T-cell (primary cell): ENCODE measurements at regions not wholly inside any gene's neighbourhood (a gene's known extent, or its start where the extent isn't known, plus 50 kb on each side); places are given as distances from the start of the nearest gene placed in this dataset.

ENCODE experiments used
- ATAC-seq, 4 experiments: fragments of 200-7000 bp in 3 of 4; fragments of 150-1000 bp in 1 of 4; cut with Tn5 transposase; replicated peaks in 1 of 4; 1 replicate in 3 of 4; 2 replicates in 1 of 4; pipeline ENCODE4 v1.10.0; 2021; ENCODE audit warnings: moderate library complexity in 3 of 4, mild to moderate bottlenecking in 2 of 4, moderate number of reproducible peaks in 1 of 4
- CTCF ChIA-PET, 2 donors: fragments of 300-600 bp; sonication (Branson Sonifier 250); formaldehyde crosslinking; loops; one replicate each; lab custom pipeline; 2022; ENCODE audit warnings: antibody characterized with exemption in 2 of 2; lab: Charles Lee
- POLR2A ChIA-PET, 2 donors: fragments of 300-600 bp; sonication (Branson Sonifier 250); formaldehyde crosslinking; loops; one replicate each; lab custom pipeline; 2022; ENCODE audit warnings: antibody characterized with exemption in 2 of 2; lab: Charles Lee
- DNase-seq, 35 experiments: peaks; one replicate each; pipeline versions ENCODE4 v3.0.0 to v3.0.0-alpha.2; 2013 to 2023
- H3K27ac ChIP-seq: one replicate; pipeline ENCODE4 v1.5.1; 2013; ENCODE audit warnings: low read length
- H3K27me3 ChIP-seq, 2 experiments: replicated peaks in 1 of 2; 1 replicate in 1 of 2; 2 replicates in 1 of 2; pipeline versions ENCODE4 v1.6.1 to v1.7.0; 2013; ENCODE audit warnings: low read length in 1 of 2, mixed read lengths in 1 of 2; ENCODE audit not compliant: control insufficient read depth in 2 of 2, insufficient read depth in 2 of 2; ENCODE audit errors: extremely low read depth in 1 of 2
- H3K36me3 ChIP-seq, 2 donors: 1 replicate in 1 of 2; 2 replicates in 1 of 2; pipeline versions ENCODE4 v1.6.1 to v1.7.0; 2013; ENCODE audit warnings: low read length in 1 of 2; ENCODE audit not compliant: control insufficient read depth in 2 of 2, insufficient read depth in 1 of 2; ENCODE audit errors: extremely low read depth in 1 of 2
- H3K4me1 ChIP-seq, 2 experiments: 1 replicate in 1 of 2; 2 replicates in 1 of 2; pipeline versions ENCODE4 v1.6.1 to v1.7.0; 2013; ENCODE audit warnings: low read length in 2 of 2, mixed read lengths in 1 of 2; ENCODE audit not compliant: insufficient read depth in 2 of 2, control insufficient read depth in 1 of 2; ENCODE audit errors: extremely low read depth in 1 of 2
- H3K4me3 ChIP-seq, 2 donors: 1 replicate in 1 of 2; 2 replicates in 1 of 2; pipeline versions ENCODE4 v1.5.1 to v1.7.0; 2013; ENCODE audit warnings: mild to moderate bottlenecking in 2 of 2, low read length in 1 of 2, moderate library complexity in 1 of 2; ENCODE audit not compliant: control insufficient read depth in 1 of 2; ENCODE audit errors: extremely low read depth in 1 of 2
- H3K9me3 ChIP-seq: 2 replicates; pipeline ENCODE4 v1.7.0; 2013
- H3K27ac Mint-ChIP-seq, 2 donors: one replicate each; pipeline ENCODE4 v1.8.0; 2020 to 2021; ENCODE audit warnings: mild to moderate bottlenecking in 2 of 2, mixed read lengths in 2 of 2
- H3K27me3 Mint-ChIP-seq, 2 donors: one replicate each; pipeline ENCODE4 v1.8.0; 2021 to 2022; ENCODE audit warnings: mixed read lengths in 2 of 2
- H3K36me3 Mint-ChIP-seq: one replicate; pipeline ENCODE4 v1.8.0; 2021; ENCODE audit warnings: mixed read lengths
- H3K4me1 Mint-ChIP-seq, 3 donors: one replicate each; pipeline ENCODE4 v1.8.0; 2020 to 2022; ENCODE audit warnings: mixed read lengths in 3 of 3, mild to moderate bottlenecking in 1 of 3
- H3K4me3 Mint-ChIP-seq, 3 donors: one replicate each; pipeline ENCODE4 v1.8.0; 2020 to 2022; ENCODE audit warnings: mild to moderate bottlenecking in 3 of 3, mixed read lengths in 3 of 3, moderate library complexity in 3 of 3
- H3K9me3 Mint-ChIP-seq, 3 donors: one replicate each; pipeline ENCODE4 v1.8.0; 2020 to 2022; ENCODE audit warnings: mixed read lengths in 3 of 3
- WGBS: methylation state at CpG from one replicate; pipeline ENCODE4 v1.1.5; 2013; ENCODE audit warnings: missing lambda C conversion rate; ENCODE audit not compliant: insufficient coverage; 5-methylcytosine and 5-hydroxymethylcytosine counted together

DNA sequence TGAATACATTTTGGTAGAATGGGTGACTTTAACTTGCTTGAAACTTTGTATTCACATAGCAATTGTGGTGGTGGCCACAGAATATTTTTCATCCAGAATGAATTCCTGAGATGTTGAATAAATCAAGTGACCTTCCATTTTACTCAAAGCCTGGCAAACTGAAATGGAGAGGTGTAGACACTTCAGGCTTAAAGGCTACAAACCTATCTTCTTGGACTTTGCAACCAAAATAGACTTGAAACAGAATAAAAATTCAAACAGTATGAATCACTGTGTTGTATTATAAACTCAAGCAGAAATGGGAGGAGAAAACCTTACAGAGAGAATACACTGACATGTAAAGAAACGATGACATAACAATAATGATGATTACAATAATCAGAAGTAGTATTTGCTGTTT is 371.6 kb downstream of the BCKDHB start:
- no peak overlapping the region for H3K4me3 ChIP-seq
- no CpG with 5 or more reads among the region's 1 CpG for WGBS
- no peaks in the 10 kb centered on the region for H3K9me3 Mint-ChIP-seq
- no peaks in the 10 kb centered on the region for H3K36me3 Mint-ChIP-seq
- no peak overlapping the region for H3K27ac ChIP-seq
- no peak overlapping the region for H3K27ac Mint-ChIP-seq
- no peaks in the 10 kb centered on the region for H3K36me3 ChIP-seq
- ChIA-PET CTCF (no interaction called here), POLR2A (no interaction called here)
- no peaks in the 10 kb centered on the region for H3K27me3 ChIP-seq
- no peaks in the 10 kb centered on the region for H3K4me1 Mint-ChIP-seq
- ATAC-seq (no peak), DNase-seq (no peak)
- no peaks in the 10 kb centered on the region for H3K27me3 Mint-ChIP-seq
- no peaks in the 10 kb centered on the region for H3K9me3 ChIP-seq
- H3K4me3 Mint-ChIP-seq, result no peak overlapping the region
- no peaks in the 10 kb centered on the region for H3K4me1 ChIP-seq

- Histone ChIP-seq H3K4me1 (no peaks in the 10 kb centered on the region), H3K27me3 (no peaks in the 10 kb centered on the region), H3K36me3 (no peaks in the 10 kb centered on the region), H3K4me3 (no peak overlapping the region), H3K27ac (no peak overlapping the region), H3K9me3 (no peaks in the 10 kb centered on the region)
- Mint-ChIP-seq H3K9me3 (no peaks in the 10 kb centered on the region), H3K4me3 (no peak overlapping the region), H3K4me1 (no peaks in the 10 kb centered on the region), H3K27me3 (no peaks in the 10 kb centered on the region), H3K27ac (no peak overlapping the region), H3K36me3 (no peaks in the 10 kb centered on the region)
- no peak for DNase-seq
- POLR2A ChIA-PET, result no interaction called here
- ATAC-seq, result no peak
- CTCF ChIA-PET, result no interaction called here
- no CpG with 5 or more reads among the region's 3 CpGs for WGBS
These were observed 371.1 kb downstream of the BCKDHB start for GRCh38 chr6:80477591-80477990.

GRCh38 chr6:80472271-80472670 is 365.8 kb downstream of the BCKDHB start:
- H3K4me3 Mint-ChIP-seq, result no peak overlapping the region

GRCh38 chr6:80469977-80470376 is 363.5 kb downstream of the BCKDHB start:
- WGBS, result 100% methylated on average over 1 of the region's 2 CpGs
- ATAC-seq (no peak), DNase-seq (no peak)
- H3K4me3 ChIP-seq, result no peak overlapping the region
- H3K36me3 ChIP-seq, result no peaks in the 10 kb centered on the region
- H3K36me3 Mint-ChIP-seq, result no peaks in the 10 kb centered on the region
- H3K4me1 Mint-ChIP-seq, result no peaks in the 10 kb centered on the region
- H3K27ac ChIP-seq, result no peak overlapping the region
- H3K9me3 Mint-ChIP-seq, result no peaks in the 10 kb centered on the region
- no peaks in the 10 kb centered on the region for H3K27me3 Mint-ChIP-seq
- H3K27ac Mint-ChIP-seq, result no peak overlapping the region
- no peaks in the 10 kb centered on the region for H3K9me3 ChIP-seq
- CTCF ChIA-PET, result no interaction called here
- no peak overlapping the region for H3K4me3 Mint-ChIP-seq
- no peaks in the 10 kb centered on the region for H3K4me1 ChIP-seq
- POLR2A ChIA-PET, result interaction anchor here in 1 of 2 donors (0.5 kb wide), 1 partner anchor 61 kb away, joined by 4 read pairs; no protein-coding TSS in a partner anchor
- H3K27me3 ChIP-seq, result no peaks in the 10 kb centered on the region

More at GRCh38 chr6:80472271-80472670, 365.8 kb downstream of the BCKDHB start:
- H3K27ac ChIP-seq, result no peak overlapping the region
- H3K4me3 ChIP-seq, result no peak overlapping the region
- DNase-seq, result no peak
- CTCF ChIA-PET, result no interaction called here
- POLR2A ChIA-PET, result no interaction called here
- Mint-ChIP-seq H3K27ac (no peak overlapping the region), H3K36me3 (no peaks in the 10 kb centered on the region), H3K9me3 (no peaks in the 10 kb centered on the region), H3K27me3 (no peaks in the 10 kb centered on the region), H3K4me1 (no peaks in the 10 kb centered on the region)
- no CpG with 5 or more reads among the region's 1 CpG for WGBS
- no peak for ATAC-seq
- H3K36me3 ChIP-seq, result no peaks in the 10 kb centered on the region
- no peaks in the 10 kb centered on the region for H3K9me3 ChIP-seq
- H3K4me1 ChIP-seq, result no peaks in the 10 kb centered on the region
- no peaks in the 10 kb centered on the region for H3K27me3 ChIP-seq

GRCh38 chr6:80468398-80468797 is 361.9 kb downstream of the BCKDHB start:
- Histone ChIP-seq H3K4me1 (no peaks in the 10 kb centered on the region), H3K36me3 (no peaks in the 10 kb centered on the region), H3K4me3 (no peak overlapping the region), H3K27me3 (no peaks in the 10 kb centered on the region), H3K9me3 (no peaks in the 10 kb centered on the region), H3K27ac (no peak overlapping the region)
- ChIA-PET CTCF (no interaction called here), POLR2A (no interaction called here)
- no peak for ATAC-seq
- DNase-seq, result no peak
- Mint-ChIP-seq H3K4me1 (no peaks in the 10 kb centered on the region), H3K27ac (no peak overlapping the region), H3K4me3 (no peak overlapping the region), H3K36me3 (peaks cover 3% of the 10 kb centered on the region), H3K27me3 (no peaks in the 10 kb centered on the region), H3K9me3 (no peaks in the 10 kb centered on the region)
- no CpG with 5 or more reads among the region's 2 CpGs for WGBS

- H3K27ac ChIP-seq, result no peak overlapping the region
- Mint-ChIP-seq H3K4me1 (no peaks in the 10 kb centered on the region), H3K27ac (no peak overlapping the region), H3K27me3 (no peaks in the 10 kb centered on the region), H3K36me3 (peaks cover 3% of the 10 kb centered on the region), H3K4me3 (no peak overlapping the region), H3K9me3 (no peaks in the 10 kb centered on the region)
- WGBS, result no CpG with 5 or more reads among the region's 2 CpGs
- no peak overlapping the region for H3K4me3 ChIP-seq
- ATAC-seq (no peak), DNase-seq (no peak)
- H3K36me3 ChIP-seq, result no peaks in the 10 kb centered on the region
- no peaks in the 10 kb centered on the region for H3K4me1 ChIP-seq
- POLR2A ChIA-PET, result no interaction called here
- H3K9me3 ChIP-seq, result no peaks in the 10 kb centered on the region
- CTCF ChIA-PET, result no interaction called here
- no peaks in the 10 kb centered on the region for H3K27me3 ChIP-seq
These were observed 360.9 kb downstream of the BCKDHB start for GRCh38 chr6:80467408-80467807.

DNA sequence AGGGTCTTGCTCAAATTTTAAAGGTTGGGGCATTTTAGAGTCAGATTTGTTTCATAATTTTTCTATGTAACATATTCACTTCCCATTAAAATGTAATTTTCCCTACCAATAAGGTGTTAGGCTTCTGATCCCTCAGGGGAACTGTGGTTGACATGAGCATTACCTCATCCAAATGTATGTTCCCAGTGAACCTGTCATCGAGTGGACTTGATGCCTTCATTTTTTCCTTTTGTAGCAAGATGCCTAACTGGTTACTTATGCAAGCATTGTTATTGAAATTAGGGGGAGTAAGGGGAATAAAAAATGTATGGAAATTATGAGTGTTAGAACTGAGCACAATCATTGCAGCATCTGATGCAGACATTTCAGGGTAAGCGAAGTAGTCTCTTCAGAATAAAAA is 360.5 kb downstream of the BCKDHB start:
- no peak overlapping the region for H3K4me3 ChIP-seq
- WGBS, result 100% methylated on average over 1 of the region's 2 CpGs
- H3K9me3 Mint-ChIP-seq, result no peaks in the 10 kb centered on the region
- DNase-seq (no peak), ATAC-seq (no peak)
- H3K36me3 Mint-ChIP-seq, result peaks cover 3% of the 10 kb centered on the region
- CTCF ChIA-PET, result no interaction called here
- H3K36me3 ChIP-seq, result no peaks in the 10 kb centered on the region
- no peaks in the 10 kb centered on the region for H3K27me3 Mint-ChIP-seq
- H3K4me1 ChIP-seq, result no peaks in the 10 kb centered on the region
- POLR2A ChIA-PET, result no interaction called here
- H3K27me3 ChIP-seq, result no peaks in the 10 kb centered on the region
- no peaks in the 10 kb centered on the region for H3K4me1 Mint-ChIP-seq
- no peaks in the 10 kb centered on the region for H3K9me3 ChIP-seq
- H3K27ac ChIP-seq, result no peak overlapping the region
- no peak overlapping the region for H3K27ac Mint-ChIP-seq
- H3K4me3 Mint-ChIP-seq, result no peak overlapping the region
